SK-N-SH treated with all-trans-retinoic acid at 6 μM for 48 hours (cell line): ENCODE measurements at regions not wholly inside any gene's neighbourhood (a gene's known extent, or its start where the extent isn't known, plus 50 kb on each side); places are given as distances from the start of the nearest gene placed in this dataset.

Experiments
- ATAC-seq: fragments of 200-7000 bp; cut with Tn5 transposase; 3 replicates; pipeline ENCODE4 v1.9.1; 2020; ENCODE audit warnings: mild to moderate bottlenecking, moderate library complexity
- ARNTL ChIP-seq: fragments of 450-650 bp; formaldehyde crosslinking; IDR thresholded peaks from 2 replicates; pipeline ENCODE4 v1.5.0; 2020; ENCODE audit warnings: low read depth, mild to moderate bottlenecking, moderate library complexity, borderline replicate concordance
- BACH2 ChIP-seq: fragments of 250-450 bp; sonication (Bioruptor Pico); IDR thresholded peaks from 2 replicates; pipeline ENCODE4 v1.9.0; 2021; ENCODE audit warnings: mild to moderate bottlenecking, borderline replicate concordance
- CSDC2 ChIP-seq: fragments of 250-450 bp; sonication (Bioruptor Pico); IDR thresholded peaks from 2 replicates; pipeline ENCODE4 v1.5.0; 2020; ENCODE audit warnings: mild to moderate bottlenecking, moderate library complexity
- ESRRG ChIP-seq: fragments of 250-450 bp; sonication (Bioruptor Pico); IDR thresholded peaks from 2 replicates; pipeline ENCODE4 v1.6.1; 2021; ENCODE audit warnings: mild to moderate bottlenecking
- GLIS3 ChIP-seq: fragments of 250-450 bp; sonication (Bioruptor Pico); IDR thresholded peaks from 2 replicates; pipeline ENCODE4 v1.5.0; 2020; ENCODE audit warnings: mild to moderate bottlenecking, moderate library complexity
- ISL1 ChIP-seq: fragments of 250-450 bp; sonication (Bioruptor Pico); IDR thresholded peaks from 2 replicates; pipeline ENCODE4 v2.1.2; 2022; ENCODE audit warnings: mild to moderate bottlenecking, moderate library complexity
- OSR1 ChIP-seq: fragments of 250-450 bp; sonication (Bioruptor Pico); IDR thresholded peaks from 2 replicates; pipeline ENCODE4 v1.8.0; 2022; ENCODE audit warnings: moderate library complexity, mild to moderate bottlenecking, inconsistent platforms
- PPARA ChIP-seq: fragments of 250-450 bp; sonication (Bioruptor Pico); IDR thresholded peaks from 2 replicates; pipeline ENCODE4 v1.5.0; 2020; ENCODE audit warnings: mild to moderate bottlenecking, borderline replicate concordance
- RARB ChIP-seq: fragments of 250-450 bp; sonication (Bioruptor Pico); IDR thresholded peaks from 2 replicates; pipeline ENCODE4 v1.8.0; 2021; ENCODE audit warnings: mild to moderate bottlenecking, moderate library complexity
- SNAI2 ChIP-seq: fragments of 250-450 bp; sonication (Bioruptor Pico); IDR thresholded peaks from 2 replicates; pipeline ENCODE4 v1.5.0; 2020; ENCODE audit warnings: mild to moderate bottlenecking, moderate library complexity
- TCF4 ChIP-seq: fragments of 250-450 bp; sonication (Bioruptor Pico); IDR thresholded peaks from 2 replicates; pipeline ENCODE4 v1.8.0; 2021; ENCODE audit warnings: mild to moderate bottlenecking, moderate library complexity, borderline replicate concordance
- TOX ChIP-seq: fragments of 250-450 bp; sonication (Bioruptor Pico); IDR thresholded peaks from 2 replicates; pipeline ENCODE4 v1.8.0; 2021; ENCODE audit warnings: mild to moderate bottlenecking, moderate library complexity, borderline replicate concordance
- ZC3H10 ChIP-seq: fragments of 250-450 bp; sonication (Bioruptor Pico); IDR thresholded peaks from 2 replicates; pipeline ENCODE4 v1.5.1; 2021; ENCODE audit warnings: mild to moderate bottlenecking, moderate library complexity
- ZFP30 ChIP-seq: fragments of 450-650 bp; formaldehyde crosslinking; IDR thresholded peaks from 2 replicates; pipeline ENCODE4 v1.5.0; 2022; ENCODE audit warnings: mild to moderate bottlenecking, moderate library complexity
- ZNF565 ChIP-seq: fragments of 450-650 bp; formaldehyde crosslinking; conservative IDR thresholded peaks from 2 replicates; pipeline ENCODE4 v1.5.0; 2020; ENCODE audit warnings: low read depth, mild to moderate bottlenecking, moderate library complexity
- ZNF70 ChIP-seq: fragments of 450-650 bp; formaldehyde crosslinking; IDR thresholded peaks from 2 replicates; pipeline ENCODE4 v1.5.0; 2020; ENCODE audit warnings: mild to moderate bottlenecking, moderate library complexity
- ZNF8 ChIP-seq: fragments of 450-650 bp; formaldehyde crosslinking; IDR thresholded peaks from 2 replicates; pipeline ENCODE4 v1.5.0; 2020; ENCODE audit warnings: mild to moderate bottlenecking, moderate library complexity
- TF ChIP-seq, protein P1 (sequence below): fragments of 250-450 bp; sonication (Bioruptor Pico); IDR thresholded peaks from 2 replicates; pipeline ENCODE4 v1.8.0; 2020; ENCODE audit warnings: mild to moderate bottlenecking, moderate library complexity, borderline replicate concordance
- TF ChIP-seq, protein P2 (sequence below): fragments of 250-450 bp; sonication (Bioruptor Pico); IDR thresholded peaks from 2 replicates; pipeline ENCODE4 v1.5.1; 2021; ENCODE audit warnings: mild to moderate bottlenecking, moderate library complexity
- TF ChIP-seq, protein P3 (sequence below): fragments of 250-450 bp; sonication (Bioruptor Pico); IDR thresholded peaks from 2 replicates; pipeline ENCODE4 v1.5.1; 2020; ENCODE audit warnings: low read depth, mild to moderate bottlenecking, moderate library complexity
- TF ChIP-seq, protein P4 (sequence below): fragments of 250-450 bp; sonication (Bioruptor Pico); IDR thresholded peaks from 2 replicates; pipeline ENCODE4 v1.8.0; 2021; ENCODE audit warnings: low read depth, mild to moderate bottlenecking, moderate library complexity, borderline replicate concordance
- TF ChIP-seq, protein P5 (sequence below): fragments of 250-450 bp; sonication (Bioruptor Pico); IDR thresholded peaks from 2 replicates; pipeline ENCODE4 v1.5.0; 2020; ENCODE audit warnings: mild to moderate bottlenecking, moderate library complexity

DNA sequence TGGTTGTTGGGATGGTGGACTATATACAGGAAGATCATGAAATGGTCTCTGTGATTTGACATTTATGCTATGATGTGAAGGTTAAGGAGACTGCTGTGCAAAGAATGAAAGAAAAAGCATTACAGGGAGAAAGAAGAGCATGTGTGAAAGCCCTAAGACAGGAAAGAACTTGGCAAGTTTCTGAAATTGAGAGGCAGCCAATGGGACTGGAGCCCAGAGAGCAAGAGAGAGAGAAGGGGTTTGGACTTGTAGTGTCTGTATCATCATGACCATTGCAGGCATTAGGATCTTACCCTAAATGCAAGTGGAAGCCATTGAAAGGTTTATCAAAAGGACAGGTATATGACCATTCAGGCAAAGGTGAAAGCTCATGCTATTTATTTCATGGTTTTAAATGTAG, 147.1 kb downstream of the NAA11 start:
- TF ChIP-seq ISL1 (CRISPR knock-in tag) (no peak), ZNF565 (CRISPR knock-in tag) (no peak), RARB (no peak), OSR1 (no peak), TCF4 (CRISPR knock-in tag) (no peak), ZNF8 (CRISPR knock-in tag) (no peak), ZNF70 (CRISPR knock-in tag) (no peak), CSDC2 (no peak)
- TF ChIP-seq, protein P1, sequence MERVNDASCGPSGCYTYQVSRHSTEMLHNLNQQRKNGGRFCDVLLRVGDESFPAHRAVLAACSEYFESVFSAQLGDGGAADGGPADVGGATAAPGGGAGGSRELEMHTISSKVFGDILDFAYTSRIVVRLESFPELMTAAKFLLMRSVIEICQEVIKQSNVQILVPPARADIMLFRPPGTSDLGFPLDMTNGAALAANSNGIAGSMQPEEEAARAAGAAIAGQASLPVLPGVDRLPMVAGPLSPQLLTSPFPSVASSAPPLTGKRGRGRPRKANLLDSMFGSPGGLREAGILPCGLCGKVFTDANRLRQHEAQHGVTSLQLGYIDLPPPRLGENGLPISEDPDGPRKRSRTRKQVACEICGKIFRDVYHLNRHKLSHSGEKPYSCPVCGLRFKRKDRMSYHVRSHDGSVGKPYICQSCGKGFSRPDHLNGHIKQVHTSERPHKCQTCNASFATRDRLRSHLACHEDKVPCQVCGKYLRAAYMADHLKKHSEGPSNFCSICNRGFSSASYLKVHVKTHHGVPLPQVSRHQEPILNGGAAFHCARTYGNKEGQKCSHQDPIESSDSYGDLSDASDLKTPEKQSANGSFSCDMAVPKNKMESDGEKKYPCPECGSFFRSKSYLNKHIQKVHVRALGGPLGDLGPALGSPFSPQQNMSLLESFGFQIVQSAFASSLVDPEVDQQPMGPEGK (CRISPR knock-in tag): no peak
- no peak for ATAC-seq

DNA sequence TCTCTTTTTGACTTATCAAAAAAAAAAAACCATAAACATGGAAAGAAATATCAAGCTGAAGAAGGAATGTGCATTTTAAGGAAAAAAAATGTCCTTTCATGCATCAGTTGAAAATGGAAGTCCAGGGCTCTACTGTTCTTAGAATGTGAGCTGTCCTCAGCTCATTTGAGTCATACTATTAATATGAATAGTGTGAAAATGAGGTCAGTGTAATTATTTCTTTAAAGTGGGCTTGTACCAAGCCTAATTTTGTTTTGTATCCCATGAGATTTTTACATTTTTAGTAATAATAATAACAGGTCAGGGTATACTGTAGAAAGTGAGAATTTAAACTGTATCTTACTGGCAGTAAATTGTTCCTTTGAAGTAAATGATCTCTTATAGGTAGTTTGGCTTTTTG, 148.5 kb downstream of the NAA11 start:
- ATAC-seq: no peak
- TF ChIP-seq ZC3H10 (no peak), GLIS3 (CRISPR knock-in tag) (no peak), BACH2 (no peak), ESRRG (CRISPR knock-in tag) (no peak), SNAI2 (no peak), RARB (no peak), ZNF70 (CRISPR knock-in tag) (no peak), TCF4 (CRISPR knock-in tag) (no peak), TOX (CRISPR knock-in tag) (no peak), ZFP30 (no peak), CSDC2 (no peak), ZNF565 (CRISPR knock-in tag) (no peak), ZNF8 (CRISPR knock-in tag) (no peak), ARNTL (CRISPR knock-in tag) (no peak), ISL1 (CRISPR knock-in tag) (no peak), PPARA (CRISPR knock-in tag) (no peak)
- TF ChIP-seq, protein P2, sequence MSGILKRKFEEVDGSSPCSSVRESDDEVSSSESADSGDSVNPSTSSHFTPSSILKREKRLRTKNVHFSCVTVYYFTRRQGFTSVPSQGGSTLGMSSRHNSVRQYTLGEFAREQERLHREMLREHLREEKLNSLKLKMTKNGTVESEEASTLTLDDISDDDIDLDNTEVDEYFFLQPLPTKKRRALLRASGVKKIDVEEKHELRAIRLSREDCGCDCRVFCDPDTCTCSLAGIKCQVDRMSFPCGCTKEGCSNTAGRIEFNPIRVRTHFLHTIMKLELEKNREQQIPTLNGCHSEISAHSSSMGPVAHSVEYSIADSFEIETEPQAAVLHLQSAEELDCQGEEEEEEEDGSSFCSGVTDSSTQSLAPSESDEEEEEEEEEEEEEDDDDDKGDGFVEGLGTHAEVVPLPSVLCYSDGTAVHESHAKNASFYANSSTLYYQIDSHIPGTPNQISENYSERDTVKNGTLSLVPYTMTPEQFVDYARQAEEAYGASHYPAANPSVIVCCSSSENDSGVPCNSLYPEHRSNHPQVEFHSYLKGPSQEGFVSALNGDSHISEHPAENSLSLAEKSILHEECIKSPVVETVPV: no peak
- TF ChIP-seq, protein P1 (CRISPR knock-in tag): no peak
- TF ChIP-seq, protein P3, sequence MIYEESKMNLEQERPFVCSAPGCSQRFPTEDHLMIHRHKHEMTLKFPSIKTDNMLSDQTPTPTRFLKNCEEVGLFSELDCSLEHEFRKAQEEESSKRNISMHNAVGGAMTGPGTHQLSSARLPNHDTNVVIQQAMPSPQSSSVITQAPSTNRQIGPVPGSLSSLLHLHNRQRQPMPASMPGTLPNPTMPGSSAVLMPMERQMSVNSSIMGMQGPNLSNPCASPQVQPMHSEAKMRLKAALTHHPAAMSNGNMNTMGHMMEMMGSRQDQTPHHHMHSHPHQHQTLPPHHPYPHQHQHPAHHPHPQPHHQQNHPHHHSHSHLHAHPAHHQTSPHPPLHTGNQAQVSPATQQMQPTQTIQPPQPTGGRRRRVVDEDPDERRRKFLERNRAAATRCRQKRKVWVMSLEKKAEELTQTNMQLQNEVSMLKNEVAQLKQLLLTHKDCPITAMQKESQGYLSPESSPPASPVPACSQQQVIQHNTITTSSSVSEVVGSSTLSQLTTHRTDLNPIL (CRISPR knock-in tag): no peak
- TF ChIP-seq, protein P4, sequence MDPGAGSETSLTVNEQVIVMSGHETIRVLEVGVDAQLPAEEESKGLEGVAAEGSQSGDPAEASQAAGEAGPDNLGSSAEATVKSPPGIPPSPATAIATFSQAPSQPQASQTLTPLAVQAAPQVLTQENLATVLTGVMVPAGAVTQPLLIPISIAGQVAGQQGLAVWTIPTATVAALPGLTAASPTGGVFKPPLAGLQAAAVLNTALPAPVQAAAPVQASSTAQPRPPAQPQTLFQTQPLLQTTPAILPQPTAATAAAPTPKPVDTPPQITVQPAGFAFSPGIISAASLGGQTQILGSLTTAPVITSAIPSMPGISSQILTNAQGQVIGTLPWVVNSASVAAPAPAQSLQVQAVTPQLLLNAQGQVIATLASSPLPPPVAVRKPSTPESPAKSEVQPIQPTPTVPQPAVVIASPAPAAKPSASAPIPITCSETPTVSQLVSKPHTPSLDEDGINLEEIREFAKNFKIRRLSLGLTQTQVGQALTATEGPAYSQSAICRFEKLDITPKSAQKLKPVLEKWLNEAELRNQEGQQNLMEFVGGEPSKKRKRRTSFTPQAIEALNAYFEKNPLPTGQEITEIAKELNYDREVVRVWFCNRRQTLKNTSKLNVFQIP (CRISPR knock-in tag): no peak

DNA sequence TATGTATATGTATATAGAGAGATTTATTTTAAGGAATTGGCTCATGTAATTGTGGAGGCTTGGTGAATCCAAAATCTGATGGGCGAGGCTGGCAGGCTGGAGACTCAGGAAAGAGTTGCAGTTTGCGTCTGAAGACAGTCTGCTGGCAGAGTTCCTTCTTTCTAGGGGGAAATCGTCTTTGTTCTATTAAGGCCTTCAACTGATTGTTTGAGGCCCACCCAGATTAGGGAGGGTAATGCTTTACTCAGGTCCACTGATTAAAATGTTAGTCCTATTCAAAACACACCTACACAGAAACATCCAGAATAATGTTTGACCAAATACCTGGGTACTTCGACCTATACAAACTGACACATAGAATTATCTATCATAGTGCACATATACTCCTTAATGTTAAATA, 149.5 kb downstream of the NAA11 start:
- no peak for ATAC-seq
- no peak for TF ChIP-seq ARNTL (CRISPR knock-in tag)
- TF ChIP-seq, protein P1 (CRISPR knock-in tag): no peak
- no peak for TF ChIP-seq GLIS3 (CRISPR knock-in tag)
- TF ChIP-seq, protein P5, sequence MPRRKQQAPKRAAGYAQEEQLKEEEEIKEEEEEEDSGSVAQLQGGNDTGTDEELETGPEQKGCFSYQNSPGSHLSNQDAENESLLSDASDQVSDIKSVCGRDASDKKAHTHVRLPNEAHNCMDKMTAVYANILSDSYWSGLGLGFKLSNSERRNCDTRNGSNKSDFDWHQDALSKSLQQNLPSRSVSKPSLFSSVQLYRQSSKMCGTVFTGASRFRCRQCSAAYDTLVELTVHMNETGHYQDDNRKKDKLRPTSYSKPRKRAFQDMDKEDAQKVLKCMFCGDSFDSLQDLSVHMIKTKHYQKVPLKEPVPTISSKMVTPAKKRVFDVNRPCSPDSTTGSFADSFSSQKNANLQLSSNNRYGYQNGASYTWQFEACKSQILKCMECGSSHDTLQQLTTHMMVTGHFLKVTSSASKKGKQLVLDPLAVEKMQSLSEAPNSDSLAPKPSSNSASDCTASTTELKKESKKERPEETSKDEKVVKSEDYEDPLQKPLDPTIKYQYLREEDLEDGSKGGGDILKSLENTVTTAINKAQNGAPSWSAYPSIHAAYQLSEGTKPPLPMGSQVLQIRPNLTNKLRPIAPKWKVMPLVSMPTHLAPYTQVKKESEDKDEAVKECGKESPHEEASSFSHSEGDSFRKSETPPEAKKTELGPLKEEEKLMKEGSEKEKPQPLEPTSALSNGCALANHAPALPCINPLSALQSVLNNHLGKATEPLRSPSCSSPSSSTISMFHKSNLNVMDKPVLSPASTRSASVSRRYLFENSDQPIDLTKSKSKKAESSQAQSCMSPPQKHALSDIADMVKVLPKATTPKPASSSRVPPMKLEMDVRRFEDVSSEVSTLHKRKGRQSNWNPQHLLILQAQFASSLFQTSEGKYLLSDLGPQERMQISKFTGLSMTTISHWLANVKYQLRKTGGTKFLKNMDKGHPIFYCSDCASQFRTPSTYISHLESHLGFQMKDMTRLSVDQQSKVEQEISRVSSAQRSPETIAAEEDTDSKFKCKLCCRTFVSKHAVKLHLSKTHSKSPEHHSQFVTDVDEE (CRISPR knock-in tag): no peak
- no peak for TF ChIP-seq BACH2
- TF ChIP-seq, protein P2: no peak
- no peak for TF ChIP-seq ESRRG (CRISPR knock-in tag)
- no peak for TF ChIP-seq OSR1
